ENCODE measurements at regions not wholly inside any gene's neighbourhood (a gene's known extent, or its start where the extent isn't known, plus 50 kb on each side); places are given as distances from the start of the nearest gene placed in this dataset.

- Histone ChIP-seq H2AK9ac (replicated peaks; ENCODE audit: low read depth, low read length, poor library complexity) (no peak overlapping the region), H3K4ac (ENCODE audit: low read depth, low read length) (no peak overlapping the region; the same call in 1 of the 2 replicates), H4K20me1 (ENCODE audit: insufficient read depth, low read length) (no peaks in the 10 kb centered on the region), H3K9me1 (ENCODE audit: insufficient read depth, low read length) (peaks cover 9% of the 10 kb centered on the region; the same call in 1 of the 2 replicates), H4K91ac (ENCODE audit: insufficient read depth, low read depth, low read length) (no peak overlapping the region; the same call in 1 of the 2 replicates), H3K79me1 (ENCODE audit: low read depth in 1 of 2, low read length in 2 of 2) (no peaks in the 10 kb centered on the region), H3K27ac (ENCODE audit: insufficient read depth, low read length) (no peak overlapping the region), H3K14ac (replicated peaks; ENCODE audit: low read depth, low read length) (0 out of 2 replicates have a peak overlapping the region, but pooled peaks have one; percentile 27), H4K5ac (ENCODE audit: low read depth, low read length) (no peak overlapping the region), H3K9me3 (ENCODE audit: control insufficient read depth, insufficient read depth, low read length) (no peaks in the 10 kb centered on the region), H3K4me1 (ENCODE audit: control insufficient read depth, insufficient read depth, low read length) (peaks cover 12% of the 10 kb centered on the region; the same call in 1 of the 2 replicates), H2AFZ (replicated peaks; ENCODE audit: low read length, poor library complexity) (no peak overlapping the region), H2BK15ac (ENCODE audit: low read depth, low read length) (no peak overlapping the region; the same call in 2 of the 3 replicates), H2BK120ac (ENCODE audit: low read depth, low read length) (no peak overlapping the region; the same call in 1 of the 2 replicates), H4K8ac (ENCODE audit: low read depth in 2 of 2, low read length in 2 of 2) (no peak overlapping the region), H2BK20ac (ENCODE audit: low read depth, low read length) (no peak overlapping the region), H3K36me3 (ENCODE audit: control insufficient read depth, insufficient read depth, low read length) (no peaks in the 10 kb centered on the region), H3K18ac (ENCODE audit: low read depth, low read length) (no peak overlapping the region), H3K9ac (ENCODE audit: low read depth, low read length) (no peak overlapping the region), H2AK5ac (ENCODE audit: low read depth, low read length) (no peak overlapping the region), H2BK5ac (ENCODE audit: low read depth, low read length, poor library complexity, severe bottlenecking) (no peak overlapping the region), H3K4me2 (ENCODE audit: low read depth, low read length) (no peak overlapping the region), H3K4me3 (ENCODE audit: insufficient read depth, low read depth, low read length) (no peak overlapping the region), H3K27me3 (ENCODE audit: control insufficient read depth, insufficient read depth, low read length) (peaks cover 1% of the 10 kb centered on the region; the same call in 1 of the 2 replicates), H3K23ac (ENCODE audit: low read depth, low read length) (no peak overlapping the region), H3K56ac (ENCODE audit: extremely low read depth, insufficient read depth, low read length) (no peak overlapping the region)
- no TSS peak for BruUV-seq (replicated peaks)
- dilution Hi-C loops (cut with HindIII; ENCODE audit: low sequenced_read_pairs, unreplicated experiment) (no loop called here), in situ Hi-C loops (cut with MboI; ENCODE audit: low sequenced_read_pairs) (no loop called here), intact Hi-C loops (cut with micrococcal nuclease) (no loop called here)
- DNase-seq (no peak), ATAC-seq (ENCODE audit: low read depth) (no peak)
- WGBS, 2 experiments (ENCODE audit: extremely low coverage in 2 of 2, insufficient read length in 1 of 2) = no CpG with 5 or more reads among the region's 1 CpG
- TF ChIP-seq SMC3 (IDR thresholded peaks at IDR 0.05; ENCODE audit: low read depth, low read length) (no peak), FOS (IDR thresholded peaks at IDR 0.05; ENCODE audit: low read depth, low read length) (no peak), MXI1 (IDR thresholded peaks at IDR 0.05; ENCODE audit: borderline replicate concordance, low read depth, low read length) (no peak), RFX5 (IDR thresholded peaks at IDR 0.05; ENCODE audit: low read depth, low read length) (no peak), NFE2L2 (IDR thresholded peaks at IDR 0.05; ENCODE audit: low read depth, low read length) (no peak), RAD21 (IDR thresholded peaks at IDR 0.05; ENCODE audit: low read length) (no peak), MAFK (IDR thresholded peaks at IDR 0.05; ENCODE audit: low read depth, low read length) (no peak), POLR2A (IDR thresholded peaks at IDR 0.05; ENCODE audit: low read depth, low read length) (no peak), BHLHE40 (IDR thresholded peaks at IDR 0.05; ENCODE audit: low read depth, low read length) (no peak), USF2 (IDR thresholded peaks at IDR 0.05; ENCODE audit: low read depth, low read length) (no peak), CHD1 (IDR thresholded peaks at IDR 0.05; ENCODE audit: low read depth, low read length) (no peak), CTCF (conservative IDR thresholded peaks at IDR 0.05; ENCODE audit: low read depth, low read length) (no peak), ELK1 (IDR thresholded peaks at IDR 0.05; ENCODE audit: borderline replicate concordance, low read depth, low read length) (no peak), CEBPB (IDR thresholded peaks at IDR 0.05; ENCODE audit: low read depth, low read length) (no peak)
- CTCF ChIA-PET = no interaction called here
- POLR2A ChIA-PET (ENCODE audit: unreplicated experiment) = no interaction called here
These were observed 50.0 kb upstream of the FRMD4A start for GRCh38 chr10:14380746-14381145.

Measured in IMR-90 (cell line).